ENCODE measurements at regions not wholly inside any gene's neighbourhood (a gene's known extent, or its start where the extent isn't known, plus 50 kb on each side); places are given as distances from the start of the nearest gene placed in this dataset.

DNA sequence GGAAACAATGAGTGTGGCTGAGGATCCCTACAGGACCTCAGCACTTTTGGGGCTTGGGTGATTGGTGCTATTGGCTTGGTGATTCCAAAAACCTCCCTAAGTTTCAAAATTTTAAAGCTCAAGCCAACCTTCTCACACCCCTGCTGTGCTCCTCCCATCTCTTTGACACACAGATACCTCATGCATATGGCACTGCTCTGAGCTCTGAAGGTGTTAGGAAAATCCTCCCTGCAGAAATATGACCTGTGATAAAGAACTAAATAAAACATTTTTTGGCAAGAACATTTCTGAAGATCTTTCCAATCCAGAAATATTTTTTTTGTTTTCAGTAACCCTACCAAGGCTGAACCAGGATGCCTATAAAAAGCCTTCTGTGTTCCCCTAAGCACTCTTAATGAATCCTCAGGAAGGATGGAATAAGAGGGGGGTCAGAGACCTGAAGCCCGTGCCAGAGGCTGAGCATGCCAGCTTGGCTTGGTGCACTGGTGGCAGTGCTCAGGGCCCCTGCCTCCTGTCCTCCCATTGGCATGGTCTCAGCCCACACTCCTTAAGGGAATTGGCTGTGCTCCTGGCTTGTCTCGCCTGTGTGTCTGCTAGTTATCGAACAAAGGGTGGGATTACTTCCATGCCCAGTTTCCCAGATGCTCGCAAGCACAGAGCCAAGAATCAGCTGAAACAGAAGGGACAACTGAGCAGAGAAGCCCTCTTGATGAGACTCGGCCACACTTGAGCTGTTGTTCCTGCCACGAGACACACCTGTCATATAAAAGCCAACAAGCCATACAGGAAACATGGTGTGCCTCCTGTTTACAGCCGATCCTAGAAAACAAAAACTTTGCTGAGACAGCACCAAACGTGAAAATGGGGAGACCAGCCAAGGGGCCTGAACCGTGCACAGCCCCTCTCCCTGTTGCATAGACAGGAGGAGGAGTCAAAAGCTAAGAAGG lies 132.7 kb upstream of the EEA1 start:
- no peak overlapping the region for H2AFZ ChIP-seq (ENCODE audit: low read length)

More for the DNA sequence above, 132.7 kb upstream of the EEA1 start:
- Histone ChIP-seq H4K20me1 (replicated peaks in 1 of 2; ENCODE audit: control insufficient read depth in 1 of 2, insufficient read depth in 2 of 2, low read length in 2 of 2) (no peaks in the 10 kb centered on the region), H2BK15ac (ENCODE audit: low read length) (no peak overlapping the region), H3K23ac (ENCODE audit: insufficient read length) (no peak overlapping the region), H3K27me3 (replicated peaks in 1 of 4; ENCODE audit: control insufficient read depth in 3 of 4, extremely low read depth in 1 of 4, insufficient read depth in 3 of 4, low read length in 3 of 4) (no peaks in the 10 kb centered on the region), H3K9me3 (ENCODE audit: insufficient read depth in 2 of 2, low read depth in 1 of 2, low read length in 1 of 2) (no peaks in the 10 kb centered on the region), H3K18ac (ENCODE audit: extremely low read depth, low read length) (no peak overlapping the region), H4K5ac (ENCODE audit: insufficient read length, low read depth, low read length) (no peak overlapping the region), H2BK120ac (replicated peaks; ENCODE audit: low read depth, low read length) (no peak overlapping the region), H3K56ac (replicated peaks; ENCODE audit: insufficient read length, low read depth, low read length) (no peak overlapping the region), H3K4me2 (ENCODE audit: insufficient read depth in 1 of 2, low read depth in 2 of 2, low read length in 2 of 2) (no peak overlapping the region), H3K79me2 (ENCODE audit: control insufficient read depth in 1 of 2, insufficient read depth in 2 of 2, low read length in 2 of 2) (no peaks in the 10 kb centered on the region), H4K91ac (replicated peaks; ENCODE audit: insufficient read length, low read length) (no peak overlapping the region), H2BK20ac (ENCODE audit: low read length) (no peak overlapping the region), H4K8ac (ENCODE audit: extremely low read depth, insufficient read depth, low read length) (no peak overlapping the region), H3K4ac (replicated peaks; ENCODE audit: insufficient read length, low read depth, low read length) (no peak overlapping the region), H2BK12ac (ENCODE audit: low read depth, low read length) (no peak overlapping the region), H3K36me3 (ENCODE audit: control insufficient read depth in 2 of 4, insufficient read depth in 4 of 4, low read length in 3 of 4) (no peaks in the 10 kb centered on the region), H3K79me1 (ENCODE audit: low read depth, low read length) (no peaks in the 10 kb centered on the region), H3K9ac (replicated peaks in 1 of 4; ENCODE audit: extremely low read depth in 1 of 4, low read depth in 3 of 4, low read length in 3 of 4) (no peak overlapping the region), H3K14ac (ENCODE audit: insufficient read length) (no peak overlapping the region), H3K4me3 (ENCODE audit: extremely low read depth in 1 of 4, insufficient read depth in 2 of 4, low read depth in 3 of 4, low read length in 4 of 4) (no peak overlapping the region), H2BK5ac (ENCODE audit: low read depth, low read length) (no peak overlapping the region), H2AK5ac (ENCODE audit: low read depth, low read length) (no peak overlapping the region), H3K23me2 (ENCODE audit: low read depth, low read length) (no peaks in the 10 kb centered on the region), H3K4me1 (replicated peaks in 1 of 4; ENCODE audit: control insufficient read depth in 3 of 4, insufficient read depth in 4 of 4, low read length in 3 of 4) (peaks cover 0 to 6% (median 4%) of the 10 kb centered on the region in 4 experiments; a peak in 4 of 7 replicates), H3K27ac (ENCODE audit: low read depth, low read length) (no peak overlapping the region)
- DNase-seq (ENCODE audit: low read depth in 1 of 2, low spot score in 2 of 2) = no peak
- ChIA-PET CTCF (ENCODE audit: partially characterized antibody) (interaction anchor here (0.6 to 1.5 kb wide), 7 partner anchors 14 to 1321 kb away, joined by 3 to 4 read pairs (median 3); no protein-coding TSS in a partner anchor), POLR2A (ENCODE audit: partially characterized antibody) (no interaction called here)
- no peak for TF ChIP-seq KDM5A (IDR thresholded peaks at IDR 0.05; ENCODE audit: low read length)
- no peak for FAIRE-seq
- 88% methylated on average over 9 of the region's 9 CpGs; no CpG with 5 or more reads in 1 of the 2 experiments for WGBS, 2 experiments (ENCODE audit: extremely low coverage in 1 of 2, insufficient coverage in 1 of 2, insufficient read length in 1 of 2, insufficient replicate concordance in 2 of 2, low coverage in 1 of 2, low lambda C conversion rate in 2 of 2, missing lambda C conversion rate in 1 of 2)

All from H1 (cell line).